Fibroblast of villous mesenchyme (primary cell): ENCODE measurements at regions not wholly inside any gene's neighbourhood (a gene's known extent, or its start where the extent isn't known, plus 50 kb on each side); places are given as distances from the start of the nearest gene placed in this dataset.
"Not testable (repeated sequence)": the region's sequence is repeated elsewhere in the genome, so short reads cannot be mapped to it uniquely, and the experiment has no call there.

Source experiments
- DNase-seq: peaks from one replicate; pipeline ENCODE4 v3.0.0-alpha.2; 2010; ENCODE audit warnings: low read depth
- H3K4me3 ChIP-seq: 2 replicates; pipeline ENCODE4 v1.5.1; 2011; ENCODE audit warnings: low read depth, mild to moderate bottlenecking, low read length
- TF ChIP-seq, protein P1 (sequence below): IDR thresholded peaks from 2 replicates; pipeline ENCODE4 v1.5.1; 2012; ENCODE audit warnings: low read depth, mild to moderate bottlenecking, low read length; ENCODE audit not compliant: insufficient read depth

DNA sequence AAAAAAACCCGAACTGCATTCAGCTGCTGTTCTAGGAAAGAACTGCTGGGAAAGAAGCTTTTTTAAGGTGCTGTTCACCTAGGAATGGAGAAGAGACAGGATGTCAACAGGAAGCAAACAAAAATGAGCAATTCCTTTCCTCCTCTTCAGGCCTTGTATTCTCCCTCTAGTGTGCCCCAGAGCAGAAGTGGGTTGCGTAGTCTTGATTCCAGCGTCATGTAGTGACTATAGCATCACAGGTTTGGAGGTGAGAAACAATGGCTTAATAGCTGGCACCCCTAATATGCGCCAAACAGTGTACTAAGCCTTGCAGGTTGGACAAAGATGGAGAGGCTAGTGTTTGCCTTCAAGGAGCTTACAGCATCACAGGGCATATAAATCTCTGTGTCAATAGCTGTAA, 146.3 kb upstream of the LCORL start:
- H3K4me3 ChIP-seq = no peak overlapping the region
- DNase-seq = no peak
- TF ChIP-seq, protein P1, sequence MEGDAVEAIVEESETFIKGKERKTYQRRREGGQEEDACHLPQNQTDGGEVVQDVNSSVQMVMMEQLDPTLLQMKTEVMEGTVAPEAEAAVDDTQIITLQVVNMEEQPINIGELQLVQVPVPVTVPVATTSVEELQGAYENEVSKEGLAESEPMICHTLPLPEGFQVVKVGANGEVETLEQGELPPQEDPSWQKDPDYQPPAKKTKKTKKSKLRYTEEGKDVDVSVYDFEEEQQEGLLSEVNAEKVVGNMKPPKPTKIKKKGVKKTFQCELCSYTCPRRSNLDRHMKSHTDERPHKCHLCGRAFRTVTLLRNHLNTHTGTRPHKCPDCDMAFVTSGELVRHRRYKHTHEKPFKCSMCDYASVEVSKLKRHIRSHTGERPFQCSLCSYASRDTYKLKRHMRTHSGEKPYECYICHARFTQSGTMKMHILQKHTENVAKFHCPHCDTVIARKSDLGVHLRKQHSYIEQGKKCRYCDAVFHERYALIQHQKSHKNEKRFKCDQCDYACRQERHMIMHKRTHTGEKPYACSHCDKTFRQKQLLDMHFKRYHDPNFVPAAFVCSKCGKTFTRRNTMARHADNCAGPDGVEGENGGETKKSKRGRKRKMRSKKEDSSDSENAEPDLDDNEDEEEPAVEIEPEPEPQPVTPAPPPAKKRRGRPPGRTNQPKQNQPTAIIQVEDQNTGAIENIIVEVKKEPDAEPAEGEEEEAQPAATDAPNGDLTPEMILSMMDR = no peak

DNA sequence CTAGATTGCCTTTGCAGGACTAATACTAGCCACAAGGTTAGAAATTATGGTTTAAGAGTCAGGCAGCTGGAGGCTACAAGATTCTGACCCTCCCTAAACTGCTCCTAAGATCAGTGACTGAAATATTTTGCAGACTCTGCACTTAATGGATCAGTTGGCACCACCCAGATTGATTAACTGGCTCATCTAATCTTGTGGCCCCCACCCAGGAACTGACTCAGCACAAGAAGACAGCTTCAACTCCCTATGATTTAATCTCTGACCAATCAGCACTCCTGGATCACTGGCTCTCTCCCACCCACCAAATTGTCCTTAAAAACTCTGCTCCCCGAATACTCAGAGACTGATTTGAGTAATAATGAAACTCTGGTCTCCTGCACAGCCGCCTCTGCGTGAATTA, 145.4 kb upstream of the LCORL start:
- no peak overlapping the region for H3K4me3 ChIP-seq
- TF ChIP-seq, protein P1 = no peak
- DNase-seq = peak; percentile 13

DNA sequence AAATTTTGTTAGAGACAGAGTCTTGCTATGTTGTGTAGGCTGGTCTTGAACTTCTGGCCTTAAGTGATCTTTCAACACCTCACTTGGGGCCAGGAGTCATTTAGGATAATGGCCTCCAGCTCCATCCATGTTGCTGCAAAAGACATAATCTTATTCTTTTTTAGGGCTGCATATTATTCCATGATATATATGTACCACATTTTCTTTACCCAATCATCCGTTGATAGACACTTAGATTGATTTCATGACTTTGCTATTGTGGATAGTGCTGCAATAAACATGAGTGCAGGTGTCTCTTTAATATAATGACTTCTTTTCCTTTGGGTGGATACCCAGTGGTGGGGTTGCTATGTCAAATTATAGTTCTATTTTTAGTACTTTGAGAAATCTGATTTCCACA, 140.9 kb upstream of the LCORL start:
- no peak for DNase-seq
- H3K4me3 ChIP-seq = no peak overlapping the region
- TF ChIP-seq, protein P1 = no peak

DNA sequence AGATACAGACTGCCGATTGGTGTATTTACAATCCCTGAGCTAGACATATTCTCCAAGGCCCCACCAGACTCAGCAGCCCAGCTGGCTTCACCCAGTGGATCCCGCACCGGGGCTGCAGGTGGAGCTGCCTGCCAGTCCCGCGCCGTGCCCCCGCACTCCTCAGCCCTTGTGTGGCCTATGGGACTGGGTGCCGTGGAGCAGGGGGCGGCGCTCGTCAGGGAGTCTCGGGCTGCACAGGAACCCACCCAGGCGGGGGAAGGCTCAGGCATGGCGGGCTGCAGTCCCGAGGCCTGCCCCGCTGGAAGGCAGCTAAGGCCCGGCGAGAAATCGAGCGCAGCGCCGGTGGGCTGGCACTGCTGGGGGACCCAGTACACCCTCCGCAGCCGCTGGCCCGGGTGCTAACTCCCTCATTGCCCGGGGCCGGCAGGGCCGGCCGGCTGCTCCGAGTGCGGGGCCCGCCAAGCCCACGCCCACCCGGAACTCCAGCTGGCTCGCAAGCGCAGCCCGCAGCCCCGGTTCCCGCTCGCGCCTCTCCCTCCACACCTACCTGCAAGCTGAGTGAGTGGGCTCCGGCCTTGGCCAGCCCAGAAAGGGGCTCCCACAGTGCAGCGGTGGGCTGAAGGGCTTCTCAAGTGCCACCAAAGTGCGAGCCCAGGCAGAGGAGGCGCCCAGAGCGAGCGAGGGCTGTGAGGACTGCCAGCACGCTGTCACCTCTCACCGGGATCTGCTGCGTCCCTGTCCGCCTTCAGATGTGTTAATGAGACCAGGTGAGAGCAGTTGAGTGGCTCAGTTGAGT, 137.8 kb upstream of the LCORL start:
- DNase-seq, H3K4me3 ChIP-seq: not testable (repeated sequence)

DNA sequence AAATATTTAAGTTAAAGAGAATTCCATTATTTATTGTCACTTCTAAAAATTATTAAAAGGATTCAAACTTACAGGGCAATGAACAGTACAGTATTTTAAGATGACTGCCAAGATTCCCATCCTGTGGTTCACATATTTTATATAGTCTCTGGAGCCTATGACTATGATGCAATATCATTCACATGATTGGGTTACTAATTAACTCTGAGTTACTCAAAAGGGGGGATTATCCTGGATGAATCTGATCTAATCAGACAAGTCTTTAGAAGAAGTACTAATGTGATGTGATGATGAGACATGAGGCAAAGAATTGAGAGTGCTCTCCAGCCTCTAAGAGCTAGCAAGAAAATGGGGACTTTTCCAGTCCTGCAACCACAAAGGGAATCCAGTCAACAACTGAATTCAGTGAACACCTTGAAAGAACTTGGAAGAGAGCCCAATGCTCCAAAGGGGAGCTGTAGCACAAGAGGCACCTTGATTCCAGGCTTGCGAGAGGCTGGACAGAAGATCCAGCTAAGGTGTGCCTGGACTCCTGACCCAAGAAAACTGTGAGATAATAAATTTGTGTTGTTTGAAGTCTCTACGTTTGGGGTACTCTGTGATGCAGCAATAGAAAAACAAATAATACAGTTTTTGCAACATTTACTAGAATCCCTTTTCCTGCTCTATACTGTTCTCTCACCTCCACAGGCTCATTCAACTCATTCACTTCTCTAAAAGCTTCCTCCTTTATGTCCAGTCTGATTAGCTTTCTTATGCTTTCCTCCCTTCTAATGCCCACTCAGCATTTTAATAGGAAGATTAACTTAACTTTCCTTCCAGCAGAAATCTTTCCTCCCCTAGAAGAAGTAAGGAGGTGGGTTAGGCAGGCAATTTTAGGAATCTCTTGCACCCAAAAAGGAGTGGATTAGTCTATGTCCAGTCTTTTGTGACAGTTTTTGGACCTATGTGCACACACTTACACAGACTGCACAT, 133.8 kb upstream of the LCORL start:
- no peak for DNase-seq
- TF ChIP-seq, protein P1 = no peak
- no peak overlapping the region for H3K4me3 ChIP-seq

DNA sequence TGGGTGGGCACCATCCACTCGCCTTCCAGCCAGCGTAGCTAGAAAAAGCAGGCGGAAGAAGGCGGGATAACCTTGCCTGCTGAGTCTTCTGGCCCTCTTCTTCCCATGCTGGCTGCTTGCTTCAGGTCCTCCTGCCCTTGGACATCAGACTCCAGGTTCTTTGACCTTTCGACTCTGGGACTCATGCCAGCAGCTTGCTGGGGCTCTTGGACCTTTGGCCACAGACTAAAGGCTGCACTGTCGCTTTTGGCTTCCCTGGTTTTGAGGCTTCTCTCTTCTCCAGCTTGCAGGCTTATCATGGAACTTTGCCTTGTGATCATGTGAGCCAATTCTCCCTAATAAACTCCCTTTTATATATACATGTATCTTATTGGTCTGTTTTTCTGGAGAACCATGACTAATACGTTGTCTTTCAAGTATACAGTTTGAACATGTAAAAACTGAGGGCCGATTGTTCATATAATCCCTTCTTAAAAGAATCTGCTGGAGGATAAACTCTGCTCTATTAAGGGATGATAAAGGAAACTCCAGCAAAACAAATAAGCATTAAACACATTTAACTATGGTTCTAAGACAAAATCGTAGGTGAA, 116.6 kb upstream of the LCORL start:
- TF ChIP-seq, protein P1 = no peak
- no peak for DNase-seq
- H3K4me3 ChIP-seq = no peak overlapping the region

DNA sequence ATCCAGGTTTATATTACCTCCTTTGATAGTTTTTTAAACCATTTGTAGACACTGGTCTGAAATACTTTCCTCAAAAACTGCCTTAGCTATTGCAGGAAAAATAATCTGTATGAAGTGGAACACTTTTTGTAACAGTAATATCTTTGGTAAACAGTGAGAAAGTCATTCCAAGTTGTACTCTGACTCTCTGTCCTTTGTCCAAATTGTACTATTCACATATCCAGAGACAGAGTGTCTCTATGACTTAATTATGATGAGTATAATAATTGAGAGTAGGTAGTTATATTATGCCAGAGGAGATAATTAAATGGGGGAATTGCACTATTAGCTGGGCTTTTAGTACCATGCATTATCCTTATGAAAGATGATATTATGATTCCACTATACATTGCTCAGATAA, 112.6 kb upstream of the LCORL start:
- no peak overlapping the region for H3K4me3 ChIP-seq
- TF ChIP-seq, protein P1 = no peak
- DNase-seq = no peak
